ENCODE measurements at regions not wholly inside any gene's neighbourhood (a gene's known extent, or its start where the extent isn't known, plus 50 kb on each side); places are given as distances from the start of the nearest gene placed in this dataset.

DNA sequence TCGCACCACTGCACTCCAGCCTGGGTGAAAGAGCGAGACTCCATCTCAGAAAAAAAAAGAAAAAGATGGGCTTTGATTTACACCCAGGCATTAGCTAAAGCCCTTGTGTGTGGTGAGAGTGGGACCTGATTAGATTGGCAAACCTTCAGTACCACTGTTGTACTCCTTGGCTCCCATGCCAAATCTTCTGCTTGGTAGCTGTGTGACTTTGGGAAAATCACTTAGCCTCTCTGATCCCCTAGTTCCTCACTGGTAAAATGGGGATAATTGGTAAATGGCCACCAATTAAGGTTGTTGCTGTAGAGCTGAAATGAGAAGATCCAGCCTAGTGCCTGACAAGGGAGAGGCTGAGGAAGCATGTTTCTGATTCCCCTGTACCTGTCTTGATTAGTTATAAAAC lies 63.7 kb downstream of the SLC25A47 start:
- no peak for DNase-seq (ENCODE audit: insufficient read length, low spot score)
- no peak for FAIRE-seq
- TF ChIP-seq, protein P1, sequence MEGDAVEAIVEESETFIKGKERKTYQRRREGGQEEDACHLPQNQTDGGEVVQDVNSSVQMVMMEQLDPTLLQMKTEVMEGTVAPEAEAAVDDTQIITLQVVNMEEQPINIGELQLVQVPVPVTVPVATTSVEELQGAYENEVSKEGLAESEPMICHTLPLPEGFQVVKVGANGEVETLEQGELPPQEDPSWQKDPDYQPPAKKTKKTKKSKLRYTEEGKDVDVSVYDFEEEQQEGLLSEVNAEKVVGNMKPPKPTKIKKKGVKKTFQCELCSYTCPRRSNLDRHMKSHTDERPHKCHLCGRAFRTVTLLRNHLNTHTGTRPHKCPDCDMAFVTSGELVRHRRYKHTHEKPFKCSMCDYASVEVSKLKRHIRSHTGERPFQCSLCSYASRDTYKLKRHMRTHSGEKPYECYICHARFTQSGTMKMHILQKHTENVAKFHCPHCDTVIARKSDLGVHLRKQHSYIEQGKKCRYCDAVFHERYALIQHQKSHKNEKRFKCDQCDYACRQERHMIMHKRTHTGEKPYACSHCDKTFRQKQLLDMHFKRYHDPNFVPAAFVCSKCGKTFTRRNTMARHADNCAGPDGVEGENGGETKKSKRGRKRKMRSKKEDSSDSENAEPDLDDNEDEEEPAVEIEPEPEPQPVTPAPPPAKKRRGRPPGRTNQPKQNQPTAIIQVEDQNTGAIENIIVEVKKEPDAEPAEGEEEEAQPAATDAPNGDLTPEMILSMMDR (IDR thresholded peaks at IDR 0.05; ENCODE audit: insufficient read depth, missing control alignments) = no peak

DNA sequence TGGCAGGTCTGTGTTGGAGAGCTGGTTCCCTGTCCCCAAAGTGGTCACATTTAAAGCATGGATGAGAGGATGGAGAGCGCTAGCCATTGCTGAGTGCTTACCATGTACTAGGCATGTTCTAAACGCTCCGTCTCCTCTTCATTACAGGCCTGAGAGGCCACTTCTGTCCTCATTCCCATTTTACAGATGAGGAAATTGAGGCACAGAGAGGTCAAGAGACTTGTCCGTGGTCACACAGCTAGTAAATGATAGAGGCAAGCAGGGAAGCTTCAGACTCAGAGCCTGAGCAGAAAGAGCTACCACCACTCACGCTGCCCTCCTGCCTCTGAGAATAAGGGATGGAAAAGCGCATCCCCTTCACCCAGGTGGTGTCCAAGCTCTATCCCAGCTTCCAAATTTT lies 64.3 kb downstream of the SLC25A47 start:
- FAIRE-seq (no peak), DNase-seq (ENCODE audit: insufficient read length, low spot score) (no peak)
- TF ChIP-seq, protein P1 (IDR thresholded peaks at IDR 0.05; ENCODE audit: insufficient read depth, missing control alignments) = no peak

DNA sequence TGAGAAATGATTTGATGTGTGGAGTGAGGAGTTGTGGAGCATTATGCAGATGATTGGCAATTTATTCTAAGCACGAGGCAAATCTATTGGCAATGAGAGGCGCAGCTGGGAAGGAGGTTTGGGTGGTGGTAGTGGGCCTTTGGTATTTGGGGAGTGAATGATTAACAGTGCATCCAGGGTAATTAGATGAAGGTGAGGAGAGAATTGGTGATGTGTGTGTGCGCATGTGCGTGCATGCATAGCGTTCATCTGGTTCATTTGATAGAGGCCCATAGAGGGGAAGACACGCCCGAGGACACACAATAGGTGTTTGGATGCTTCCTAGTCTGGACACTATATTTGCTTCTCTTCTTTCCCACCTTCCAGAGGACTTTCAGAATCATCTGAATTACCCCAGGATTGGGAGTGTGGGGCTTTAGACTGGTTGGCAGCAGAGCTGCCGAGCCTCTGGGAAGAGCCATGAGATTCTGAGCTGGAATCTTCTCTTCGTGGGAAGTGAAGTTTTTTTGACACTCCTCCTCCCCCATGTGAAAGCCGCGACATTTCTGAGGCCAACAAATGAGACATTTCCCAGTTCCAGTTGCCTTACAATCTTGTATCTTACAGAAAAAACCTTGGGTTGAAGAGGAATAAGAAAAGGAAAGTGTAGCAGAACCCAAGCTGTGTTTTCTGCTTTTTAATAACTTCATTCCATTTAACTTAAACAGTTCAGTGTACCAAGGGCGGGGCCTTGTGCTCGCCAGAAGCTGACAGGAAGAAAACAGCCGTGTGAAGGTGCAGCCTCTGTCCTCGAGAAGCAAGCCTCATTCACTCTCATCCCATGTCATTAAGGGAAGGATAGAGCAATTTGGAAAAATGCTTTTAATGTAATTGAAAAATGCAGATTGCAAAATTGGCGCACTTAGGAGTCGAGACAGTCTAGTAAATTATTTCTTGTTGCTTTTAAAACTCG lies 65.2 kb downstream of the SLC25A47 start:
- no peak for DNase-seq (ENCODE audit: insufficient read length, low spot score)
- TF ChIP-seq, protein P1 (IDR thresholded peaks at IDR 0.05; ENCODE audit: insufficient read depth, missing control alignments) = no peak
- FAIRE-seq = no peak

DNA sequence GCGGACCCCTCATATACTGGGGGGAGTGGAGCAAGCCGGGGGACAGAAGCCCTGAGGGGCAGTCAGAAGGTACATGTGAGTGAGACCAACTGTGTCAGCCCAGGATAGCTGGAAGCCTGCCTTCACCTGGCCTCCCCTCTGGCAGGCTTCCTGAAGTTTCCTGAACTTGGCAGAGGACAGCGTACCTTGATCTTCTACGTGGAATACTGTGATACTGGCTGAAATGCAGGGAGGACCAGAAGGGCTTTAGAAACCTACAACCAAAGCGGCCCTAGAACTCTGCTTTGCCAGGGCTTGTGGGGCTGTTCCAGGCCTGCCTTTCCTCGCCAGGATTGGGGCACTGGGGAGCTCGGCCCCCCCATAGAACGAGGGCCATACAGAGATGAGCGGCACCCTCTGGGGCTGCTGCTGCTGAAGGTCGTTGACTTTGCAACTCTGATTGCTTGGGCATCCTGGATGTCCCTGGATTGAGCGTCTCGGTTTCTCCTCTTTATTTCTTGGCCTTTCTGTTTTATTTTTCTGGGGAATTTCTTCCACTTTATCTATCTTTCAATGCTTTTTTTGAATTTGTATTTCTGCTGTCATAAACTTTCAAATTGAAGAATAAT lies 66.5 kb downstream of the SLC25A47 start:
- FAIRE-seq (no peak), DNase-seq (ENCODE audit: insufficient read length, low spot score) (no peak)
- TF ChIP-seq, protein P1 (IDR thresholded peaks at IDR 0.05; ENCODE audit: insufficient read depth, missing control alignments) = no peak

DNA sequence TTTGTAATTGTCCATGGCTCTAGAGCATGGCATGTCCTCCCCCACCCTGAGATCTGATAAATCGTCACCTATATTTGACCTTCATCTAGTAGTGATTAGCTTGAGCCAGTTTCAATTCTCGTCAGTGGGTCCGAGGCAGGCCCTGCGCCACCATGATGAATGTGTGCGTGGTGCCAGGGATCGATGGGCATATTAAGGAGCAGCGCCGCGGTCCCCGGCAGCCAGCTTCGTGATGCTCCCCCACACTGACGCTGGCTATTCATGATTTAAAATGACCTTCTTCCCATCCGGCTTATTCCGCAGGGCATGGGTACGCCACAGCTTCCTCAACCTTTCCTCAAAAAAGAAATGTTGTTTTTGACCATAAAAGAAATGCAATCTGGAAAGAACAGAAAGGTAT lies 68.0 kb downstream of the SLC25A47 start:
- TF ChIP-seq, protein P1 (IDR thresholded peaks at IDR 0.05; ENCODE audit: insufficient read depth, missing control alignments) = no peak
- no peak for DNase-seq (ENCODE audit: insufficient read length, low spot score)
- no peak for FAIRE-seq

DNA sequence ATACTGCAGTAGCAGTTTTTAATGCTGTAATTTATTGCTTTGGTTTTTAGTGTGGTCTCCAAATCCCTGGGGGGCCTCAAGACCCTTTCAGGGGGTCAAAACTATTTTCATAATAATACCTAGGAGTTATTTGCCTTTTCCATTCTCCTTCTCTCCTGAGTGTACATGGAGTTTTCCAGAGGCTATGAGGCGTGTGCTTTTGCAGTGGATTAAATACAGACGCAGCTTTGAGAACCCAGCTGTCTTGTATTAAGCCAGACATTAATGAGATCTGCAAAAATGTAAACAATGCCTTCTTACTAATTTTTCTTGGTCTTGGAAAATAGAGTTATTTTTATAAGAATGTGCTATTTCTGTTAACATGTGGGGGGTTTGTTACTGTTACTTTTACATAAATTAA lies 68.6 kb downstream of the SLC25A47 start:
- TF ChIP-seq, protein P1 (IDR thresholded peaks at IDR 0.05; ENCODE audit: insufficient read depth, missing control alignments) = no peak
- FAIRE-seq (no peak), DNase-seq (ENCODE audit: insufficient read length, low spot score) (no peak)

DNA sequence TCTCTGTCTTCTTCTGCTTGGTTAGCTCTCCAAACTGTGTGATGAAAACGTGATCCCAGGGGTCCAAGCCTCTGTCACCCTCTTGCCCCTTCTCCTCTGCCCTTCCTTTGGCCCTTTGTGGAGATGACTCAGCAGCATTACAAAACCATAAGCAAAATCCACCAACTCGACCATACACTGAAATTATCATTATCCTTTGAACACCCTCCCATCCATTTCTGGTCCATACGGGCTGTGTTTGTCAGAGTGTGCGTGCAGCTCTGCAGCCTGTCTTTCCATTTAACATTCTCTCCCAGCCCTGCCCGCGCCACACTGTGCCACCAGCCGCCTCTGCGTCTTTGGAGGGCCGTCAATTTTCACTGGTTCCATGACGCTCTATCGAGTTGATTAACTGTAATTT lies 69.2 kb downstream of the SLC25A47 start:
- TF ChIP-seq, protein P1 (IDR thresholded peaks at IDR 0.05; ENCODE audit: insufficient read depth, missing control alignments) = no peak
- FAIRE-seq = no peak
- DNase-seq (ENCODE audit: insufficient read length, low spot score) = no peak

Data from D721Med (cell line).